22Rv1 (cell line): ENCODE measurements at regions not wholly inside any gene's neighbourhood (a gene's known extent, or its start where the extent isn't known, plus 50 kb on each side); places are given as distances from the start of the nearest gene placed in this dataset.
"Not testable (repeated sequence)": the region's sequence is repeated elsewhere in the genome, so short reads cannot be mapped to it uniquely, and the experiment has no call there.

ENCODE experiments used
- H3K27ac ChIP-seq: fragments of 450-650 bp; 2 replicates; pipeline ENCODE4 v1.5.1; 2017
- ZFX ChIP-seq: fragments of 450-650 bp; IDR thresholded peaks from 2 replicates; pipeline ENCODE4 v1.6.1; 2017; ENCODE audit warnings: antibody characterized with exemption, borderline replicate concordance
- TF ChIP-seq, protein P1 (sequence below): fragments of 450-650 bp; IDR thresholded peaks from 2 replicates; pipeline ENCODE4 v1.5.1; 2017; ENCODE audit warnings: mild to moderate bottlenecking

DNA sequence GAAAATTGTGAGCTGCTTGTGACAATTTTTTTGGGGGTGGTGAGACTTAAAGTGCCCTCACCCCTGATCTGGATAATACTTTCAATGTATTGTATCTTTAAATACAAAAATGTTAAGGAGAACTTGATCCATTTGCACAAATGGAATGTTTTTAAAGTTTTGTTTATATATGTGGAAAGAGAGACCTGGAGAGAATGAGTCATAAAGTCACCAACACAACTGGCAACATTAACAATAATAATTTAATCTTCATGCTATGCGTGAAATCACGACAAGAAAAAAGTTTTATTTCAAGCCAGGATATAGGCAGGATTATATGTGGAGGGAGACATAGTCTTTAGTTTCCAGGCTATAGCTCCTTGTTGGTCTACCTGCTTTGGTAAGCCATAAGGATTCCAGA, 537.5 kb downstream of the GPAM start:
- TF ChIP-seq, protein P1, sequence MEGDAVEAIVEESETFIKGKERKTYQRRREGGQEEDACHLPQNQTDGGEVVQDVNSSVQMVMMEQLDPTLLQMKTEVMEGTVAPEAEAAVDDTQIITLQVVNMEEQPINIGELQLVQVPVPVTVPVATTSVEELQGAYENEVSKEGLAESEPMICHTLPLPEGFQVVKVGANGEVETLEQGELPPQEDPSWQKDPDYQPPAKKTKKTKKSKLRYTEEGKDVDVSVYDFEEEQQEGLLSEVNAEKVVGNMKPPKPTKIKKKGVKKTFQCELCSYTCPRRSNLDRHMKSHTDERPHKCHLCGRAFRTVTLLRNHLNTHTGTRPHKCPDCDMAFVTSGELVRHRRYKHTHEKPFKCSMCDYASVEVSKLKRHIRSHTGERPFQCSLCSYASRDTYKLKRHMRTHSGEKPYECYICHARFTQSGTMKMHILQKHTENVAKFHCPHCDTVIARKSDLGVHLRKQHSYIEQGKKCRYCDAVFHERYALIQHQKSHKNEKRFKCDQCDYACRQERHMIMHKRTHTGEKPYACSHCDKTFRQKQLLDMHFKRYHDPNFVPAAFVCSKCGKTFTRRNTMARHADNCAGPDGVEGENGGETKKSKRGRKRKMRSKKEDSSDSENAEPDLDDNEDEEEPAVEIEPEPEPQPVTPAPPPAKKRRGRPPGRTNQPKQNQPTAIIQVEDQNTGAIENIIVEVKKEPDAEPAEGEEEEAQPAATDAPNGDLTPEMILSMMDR: no peak
- no peak for TF ChIP-seq ZFX

DNA sequence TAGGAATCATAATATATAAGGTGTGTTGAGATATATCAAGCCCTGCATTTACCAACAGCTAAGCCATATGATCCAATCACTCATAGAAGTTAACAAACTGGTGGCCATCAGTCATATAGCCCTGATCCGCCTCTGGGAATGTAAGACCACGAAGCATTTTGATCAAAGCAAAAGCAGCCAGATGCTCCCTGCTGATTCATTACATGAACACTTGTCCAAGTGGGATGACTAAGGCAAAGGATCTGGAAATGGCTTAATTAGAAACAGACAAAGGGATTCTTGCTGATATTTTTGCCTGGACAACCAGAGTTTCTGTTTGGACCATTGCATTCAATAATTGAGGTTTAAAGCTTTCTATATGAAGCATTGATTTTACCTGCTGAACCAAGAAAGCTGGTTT, 535.5 kb downstream of the GPAM start:
- no peak for TF ChIP-seq ZFX
- TF ChIP-seq, protein P1: no peak
- H3K27ac ChIP-seq: no peak overlapping the region

More for the DNA sequence above, 537.5 kb downstream of the GPAM start:
- no peak overlapping the region for H3K27ac ChIP-seq

DNA sequence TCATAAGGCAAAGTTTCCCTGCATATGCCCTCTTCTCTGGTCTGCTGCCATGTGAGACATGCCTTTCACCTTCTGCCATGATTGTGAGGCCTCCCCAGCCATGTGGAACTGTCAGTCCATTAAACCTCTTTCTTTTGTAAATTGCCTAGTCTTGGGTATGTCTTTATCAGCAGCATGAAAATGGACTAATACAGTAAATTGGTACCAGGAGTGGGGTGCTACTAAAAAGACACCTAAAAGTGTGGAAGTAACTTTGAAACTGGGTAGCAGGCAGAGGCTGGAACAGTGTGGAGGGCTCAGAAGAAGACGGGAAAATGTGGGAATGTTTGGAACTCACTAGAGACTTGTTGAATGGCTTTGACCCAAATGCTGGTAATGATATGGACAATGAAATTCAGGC, 534.5 kb downstream of the GPAM start:
- not testable (repeated sequence) for H3K27ac ChIP-seq

DNA sequence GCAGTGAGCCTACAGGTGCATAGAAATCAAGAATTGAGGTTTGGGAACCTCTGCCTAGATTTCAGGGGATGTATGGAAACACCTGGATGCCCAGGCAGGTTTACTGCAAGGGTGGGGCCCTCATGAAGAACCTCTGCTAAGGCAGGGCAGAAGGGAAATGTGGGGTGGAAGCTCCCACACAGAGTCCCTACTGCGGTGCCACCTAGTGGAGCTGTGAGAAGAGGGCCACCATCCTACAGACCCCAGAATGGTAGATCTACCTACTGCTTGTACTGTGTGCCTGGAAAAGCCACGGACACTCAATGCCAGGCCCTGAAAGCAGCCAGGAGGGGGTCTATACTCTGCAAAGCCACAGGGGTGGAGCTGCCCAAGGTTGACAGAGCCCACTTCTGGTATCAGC, 533.5 kb downstream of the GPAM start:
- TF ChIP-seq, protein P1: no peak
- no peak for TF ChIP-seq ZFX
- H3K27ac ChIP-seq: no peak overlapping the region

DNA sequence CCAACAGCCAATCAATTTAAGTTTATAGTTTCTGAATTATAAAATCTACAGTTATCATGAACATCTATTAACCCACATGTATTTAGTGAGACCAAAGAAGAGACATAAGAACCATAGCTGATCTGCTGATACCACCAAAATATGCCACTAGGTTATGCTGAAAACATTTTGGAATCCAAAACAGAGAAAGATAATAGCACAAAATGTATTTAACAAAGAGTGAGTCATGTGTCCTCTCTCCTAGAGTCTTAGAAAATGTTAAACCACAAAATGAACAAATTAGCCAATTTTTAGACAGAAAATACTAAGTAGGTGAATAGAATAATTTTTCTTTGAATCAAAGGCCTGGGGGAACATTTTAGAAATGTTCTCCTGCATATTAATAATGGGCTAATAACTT, 527.5 kb downstream of the GPAM start:
- H3K27ac ChIP-seq: no peak overlapping the region
- no peak for TF ChIP-seq ZFX
- TF ChIP-seq, protein P1: no peak

DNA sequence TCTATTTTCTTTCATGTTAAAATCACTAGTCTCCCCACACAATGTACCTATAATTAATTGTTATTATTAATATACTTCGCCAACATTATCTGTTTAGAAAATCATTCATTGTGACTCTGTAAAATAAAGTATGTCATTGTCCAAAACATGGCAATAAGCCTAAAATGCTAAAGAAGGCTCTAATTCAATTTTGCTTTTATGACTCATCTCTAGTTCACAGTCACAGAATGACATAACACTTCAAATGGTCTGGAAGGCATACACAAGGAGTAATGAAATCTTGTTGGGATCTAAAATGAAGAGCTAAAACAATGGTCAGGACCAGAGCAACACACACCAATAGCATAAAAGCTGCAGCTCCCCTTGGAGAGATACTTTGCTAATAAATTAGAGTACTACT, 505.8 kb downstream of the GPAM start:
- H3K27ac ChIP-seq: no peak overlapping the region
- TF ChIP-seq, protein P1: no peak
- no peak for TF ChIP-seq ZFX

DNA sequence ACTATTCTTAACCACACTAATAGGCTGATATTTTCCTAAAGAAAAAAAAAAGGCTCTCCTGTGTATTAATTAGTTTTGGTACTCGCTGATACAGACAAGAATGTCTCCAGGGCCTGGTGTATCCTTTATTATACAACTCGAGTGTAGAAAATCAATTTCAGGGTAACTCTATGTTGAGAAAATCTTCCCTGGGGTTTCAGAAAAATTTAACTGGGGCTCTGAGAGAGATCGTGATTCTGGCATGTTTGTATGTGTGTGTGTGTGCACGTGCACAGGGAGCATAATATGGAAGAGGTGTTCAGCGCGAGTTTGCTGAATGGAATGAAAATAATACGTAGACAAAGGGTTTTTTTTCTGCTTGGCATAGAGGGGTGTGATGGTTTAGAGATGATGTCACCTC, 496.8 kb downstream of the GPAM start:
- no peak overlapping the region for H3K27ac ChIP-seq
- TF ChIP-seq ZFX: no peak
- TF ChIP-seq, protein P1: no peak

DNA sequence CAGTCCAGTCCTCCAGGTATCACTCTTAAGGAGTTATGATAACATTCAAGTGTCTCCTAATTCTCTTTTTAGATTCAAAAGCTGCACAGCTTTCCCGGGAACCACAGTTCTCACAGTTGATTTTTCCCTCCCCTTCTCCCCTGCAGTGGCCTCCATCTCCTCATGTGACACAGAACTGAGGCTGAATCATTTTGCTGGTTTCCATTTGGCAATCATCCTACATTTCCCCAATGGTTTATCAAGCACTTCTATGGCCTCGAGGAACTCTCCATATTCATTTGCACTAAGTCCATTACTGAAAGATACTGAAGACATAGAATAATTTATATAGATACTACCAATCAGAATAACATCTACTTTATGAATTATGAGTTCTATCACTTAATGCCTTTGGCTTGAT, 484.9 kb downstream of the GPAM start:
- no peak overlapping the region for H3K27ac ChIP-seq

More for the DNA sequence above, 484.9 kb downstream of the GPAM start:
- TF ChIP-seq, protein P1: no peak
